Progenitor cell of endocrine pancreas (in vitro differentiated cells): ENCODE measurements at regions not wholly inside any gene's neighbourhood (a gene's known extent, or its start where the extent isn't known, plus 50 kb on each side); places are given as distances from the start of the nearest gene placed in this dataset.

Experiments
- DNase-seq: peaks from one replicate; pipeline ENCODE4 v3.0.0; 2021; ENCODE audit warnings: low spot score; ENCODE audit not compliant: unreplicated experiment
- H3K27ac Mint-ChIP-seq: 2 replicates; pipeline ENCODE4 v1.8.0; 2021; ENCODE audit warnings: mild to moderate bottlenecking, moderate library complexity, mixed read lengths
- H3K27me3 Mint-ChIP-seq: 2 replicates; pipeline ENCODE4 v1.8.0; 2021; ENCODE audit warnings: mixed read lengths
- H3K36me3 Mint-ChIP-seq: 2 replicates; pipeline ENCODE4 v1.8.0; 2022; ENCODE audit warnings: mixed read lengths; ENCODE audit not compliant: insufficient read depth
- H3K4me1 Mint-ChIP-seq: 2 replicates; pipeline ENCODE4 v1.8.0; 2021; ENCODE audit warnings: low read depth, mixed read lengths
- H3K4me3 Mint-ChIP-seq: 2 replicates; pipeline ENCODE4 v1.8.0; 2021; ENCODE audit warnings: low read depth, mild to moderate bottlenecking, moderate library complexity, mixed read lengths
- H3K9me3 Mint-ChIP-seq: 2 replicates; pipeline ENCODE4 v1.8.0; 2021; ENCODE audit warnings: low read depth, mixed read lengths
- CTCF ChIP-seq: fragments of 200-600 bp; sonication (generic); IDR thresholded peaks from one replicate; pipeline ENCODE4 v1.5.0; 2021; ENCODE audit warnings: antibody characterized with exemption, mild to moderate bottlenecking; ENCODE audit not compliant: unreplicated experiment

GRCh38 chr12:19884021-19884492 lies 444.8 kb downstream of the AEBP2 start:
- TF ChIP-seq CTCF: no peak
- DNase-seq: no peak
- Mint-ChIP-seq H3K4me3 (no peak overlapping the region), H3K9me3 (peaks cover 17% of the 10 kb centered on the region), H3K27me3 (no peaks in the 10 kb centered on the region), H3K27ac (no peak overlapping the region), H3K36me3 (peaks cover 8% of the 10 kb centered on the region), H3K4me1 (peaks cover 30% of the 10 kb centered on the region)

- Mint-ChIP-seq H3K27ac (no peak overlapping the region), H3K36me3 (peaks cover 8% of the 10 kb centered on the region), H3K4me3 (no peak overlapping the region), H3K27me3 (no peaks in the 10 kb centered on the region), H3K9me3 (peaks cover 17% of the 10 kb centered on the region), H3K4me1 (peaks cover 27% of the 10 kb centered on the region)
- no peak for DNase-seq
- TF ChIP-seq CTCF: no peak
Observed at GRCh38 chr12:19885093-19885812, 446.0 kb downstream of the AEBP2 start.

DNA sequence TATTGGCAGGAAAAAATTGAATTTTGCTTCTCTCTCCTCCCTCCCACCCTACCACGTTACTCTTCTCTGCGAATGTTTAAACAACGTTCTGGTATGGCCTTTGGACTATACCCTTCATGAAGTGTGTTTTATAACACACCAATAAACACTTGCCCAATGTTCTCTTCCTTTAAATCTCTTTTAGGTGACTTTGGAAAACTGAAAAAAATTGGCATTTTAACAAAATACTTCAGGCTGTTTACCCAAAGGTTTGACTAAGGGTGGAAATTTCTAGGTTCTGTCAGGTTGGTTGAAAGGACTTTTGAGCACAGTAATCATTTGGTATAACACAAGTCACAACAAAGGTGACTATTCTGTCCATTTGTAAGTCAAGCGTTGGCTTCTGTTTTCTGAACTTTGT lies 446.8 kb downstream of the AEBP2 start:
- Mint-ChIP-seq H3K36me3 (peaks cover 8% of the 10 kb centered on the region), H3K27me3 (no peaks in the 10 kb centered on the region), H3K9me3 (peaks cover 17% of the 10 kb centered on the region), H3K27ac (no peak overlapping the region), H3K4me1 (peaks cover 22% of the 10 kb centered on the region), H3K4me3 (no peak overlapping the region)
- no peak for TF ChIP-seq CTCF
- DNase-seq: no peak

DNA sequence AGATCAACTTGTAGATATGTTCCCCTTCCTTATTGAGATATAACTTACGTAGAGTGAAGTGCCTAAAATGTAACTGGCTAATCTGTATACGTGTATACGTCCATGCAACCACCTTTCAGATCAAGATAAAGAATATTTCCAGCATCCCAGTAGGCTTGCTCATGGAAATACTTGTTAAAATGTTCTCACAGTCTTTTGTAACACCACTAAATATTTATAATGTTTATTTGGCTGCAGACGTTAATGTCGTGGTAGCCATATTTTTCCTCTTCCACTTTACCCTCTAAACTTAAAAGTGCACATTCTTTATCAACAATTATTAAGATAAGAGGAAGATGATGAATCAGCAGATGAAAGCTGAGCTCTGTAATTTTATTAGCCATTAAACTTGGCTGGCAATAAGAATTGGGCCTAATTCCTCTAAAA lies 447.4 kb downstream of the AEBP2 start:
- peaks cover 8% of the 10 kb centered on the region for H3K36me3 Mint-ChIP-seq
- H3K27ac Mint-ChIP-seq: no peak overlapping the region
- peaks cover 23% of the 10 kb centered on the region for H3K4me1 Mint-ChIP-seq

GRCh38 chr12:19890024-19890423 lies 450.7 kb downstream of the AEBP2 start:
- peaks cover 10% of the 10 kb centered on the region for H3K9me3 Mint-ChIP-seq
- TF ChIP-seq CTCF: no peak
- no peak for DNase-seq
- peaks cover 4% of the 10 kb centered on the region for H3K36me3 Mint-ChIP-seq
- no peak overlapping the region for H3K27ac Mint-ChIP-seq
- H3K27me3 Mint-ChIP-seq: no peaks in the 10 kb centered on the region
- H3K4me3 Mint-ChIP-seq: no peak overlapping the region
- peaks cover 19% of the 10 kb centered on the region for H3K4me1 Mint-ChIP-seq

More for the DNA sequence above, 447.4 kb downstream of the AEBP2 start:
- Mint-ChIP-seq H3K4me3 (no peak overlapping the region), H3K27me3 (no peaks in the 10 kb centered on the region), H3K9me3 (peaks cover 17% of the 10 kb centered on the region)
- DNase-seq: no peak
- TF ChIP-seq CTCF: no peak
